Liver (tissue), 8 donors: ENCODE measurements at regions not wholly inside any gene's neighbourhood (a gene's known extent, or its start where the extent isn't known, plus 50 kb on each side); places are given as distances from the start of the nearest gene placed in this dataset.

Source experiments
- DNase-seq: peaks from one replicate; pipeline ENCODE4 v3.0.0-alpha.2; 2017; ENCODE audit warnings: low spot score
- H3K27ac ChIP-seq, 2 donors: one replicate each; pipeline ENCODE4 v1.7.0; 2013; ENCODE audit warnings: inconsistent platforms in 2 of 2, low read length in 2 of 2, control low read depth in 1 of 2, low read depth in 1 of 2, mild to moderate bottlenecking in 1 of 2
- H3K27me3 ChIP-seq, 4 donors: one replicate each; pipeline versions ENCODE4 v1.6.1 to v1.7.0; 2013; ENCODE audit warnings: low read length in 3 of 4, inconsistent platforms in 1 of 4, mild to moderate bottlenecking in 1 of 4, moderate library complexity in 1 of 4; ENCODE audit not compliant: control insufficient read depth in 4 of 4, insufficient read depth in 4 of 4
- H3K36me3 ChIP-seq, 4 donors: one replicate each; pipeline versions ENCODE4 v1.6.1 to v1.7.0; 2013; ENCODE audit warnings: low read length in 3 of 4, mild to moderate bottlenecking in 3 of 4, low read depth in 1 of 4, moderate library complexity in 1 of 4; ENCODE audit not compliant: control insufficient read depth in 4 of 4, insufficient read depth in 3 of 4
- H3K4me1 ChIP-seq, 4 donors: one replicate each; pipeline versions ENCODE4 v1.6.1 to v1.7.0; 2013; ENCODE audit warnings: low read length in 3 of 4, mild to moderate bottlenecking in 3 of 4, moderate library complexity in 1 of 4; ENCODE audit not compliant: control insufficient read depth in 4 of 4, insufficient read depth in 4 of 4
- H3K4me3 ChIP-seq, 3 donors: one replicate each; pipeline versions ENCODE4 v1.6.1 to v1.7.0; 2013; ENCODE audit warnings: low read length in 3 of 3, control low read depth in 1 of 3, low read depth in 1 of 3, mild to moderate bottlenecking in 1 of 3
- H3K9ac ChIP-seq, 2 donors: one replicate each; pipeline ENCODE4 v1.7.0; 2013; ENCODE audit warnings: low read length in 2 of 2, mild to moderate bottlenecking in 2 of 2, moderate library complexity in 2 of 2, control low read depth in 1 of 2, low read depth in 1 of 2
- H3K9me3 ChIP-seq, 4 donors: one replicate each; pipeline versions ENCODE4 v1.6.1 to v1.7.0; 2013; ENCODE audit warnings: low read length in 3 of 4; ENCODE audit not compliant: control insufficient read depth in 4 of 4
- EGR1 ChIP-seq, 2 donors: IDR thresholded peaks; 2 replicates each; pipeline ENCODE4 v1.6.1; 2016 to 2018; ENCODE audit warnings: antibody characterized with exemption in 2 of 2, low read depth in 2 of 2
- FOXA1 ChIP-seq: IDR thresholded peaks from 2 replicates; pipeline ENCODE4 v1.6.1; 2016; ENCODE audit warnings: antibody characterized with exemption
- FOXA2 ChIP-seq: IDR thresholded peaks from 2 replicates; pipeline ENCODE4 v1.6.1; 2016; ENCODE audit warnings: antibody characterized with exemption
- GABPA ChIP-seq, 2 donors: IDR thresholded peaks in 1 of 2; conservative IDR thresholded peaks in 1 of 2; 2 replicates each; pipeline ENCODE4 v1.6.1; 2016; ENCODE audit warnings: antibody characterized with exemption in 2 of 2, mild to moderate bottlenecking in 1 of 2, moderate library complexity in 1 of 2
- HNF4A ChIP-seq, 2 donors: conservative IDR thresholded peaks; 2 replicates each; pipeline ENCODE4 v1.6.1; 2016; ENCODE audit warnings: antibody characterized with exemption in 2 of 2, mild to moderate bottlenecking in 2 of 2
- HNF4G ChIP-seq: IDR thresholded peaks from 2 replicates; pipeline ENCODE4 v1.6.1; 2016; ENCODE audit warnings: antibody characterized with exemption
- JUND ChIP-seq, 2 donors: IDR thresholded peaks; 2 replicates each; pipeline ENCODE4 v1.6.1; 2016; ENCODE audit warnings: antibody characterized with exemption in 2 of 2
- NR2F2 ChIP-seq: IDR thresholded peaks from 2 replicates; pipeline ENCODE4 v1.6.1; 2016; ENCODE audit warnings: antibody characterized with exemption
- RAD21 ChIP-seq, 2 donors: IDR thresholded peaks; 2 replicates each; pipeline ENCODE4 v1.6.1; 2016; ENCODE audit warnings: antibody characterized with exemption in 2 of 2, mild to moderate bottlenecking in 2 of 2
- REST ChIP-seq: IDR thresholded peaks from 2 replicates; pipeline ENCODE4 v1.6.1; 2016; ENCODE audit warnings: antibody characterized with exemption, mild to moderate bottlenecking
- RXRA ChIP-seq, 2 donors: IDR thresholded peaks; 2 replicates each; pipeline ENCODE4 v1.6.1; 2017 to 2018; ENCODE audit warnings: antibody characterized with exemption in 2 of 2, mild to moderate bottlenecking in 1 of 2
- SP1 ChIP-seq: IDR thresholded peaks from 2 replicates; pipeline ENCODE4 v1.6.1; 2018; ENCODE audit warnings: antibody characterized with exemption, mild to moderate bottlenecking
- TAF1 ChIP-seq: conservative IDR thresholded peaks from 2 replicates; pipeline ENCODE4 v1.6.1; 2016; ENCODE audit warnings: antibody characterized with exemption, mild to moderate bottlenecking
- YY1 ChIP-seq: IDR thresholded peaks from 2 replicates; pipeline ENCODE4 v1.6.1; 2016; ENCODE audit warnings: antibody characterized with exemption, mild to moderate bottlenecking
- WGBS: extraction: QIAGEN DNeasy Blood & Tissue Kit; methylation state at CpG from one replicate; pipeline ENCODE4 v1.1.7; 2013; 5-methylcytosine and 5-hydroxymethylcytosine counted together
- TF ChIP-seq, protein P1 (sequence below): IDR thresholded peaks from 2 replicates; pipeline ENCODE4 v1.6.1; 2016; ENCODE audit warnings: antibody characterized with exemption
- TF ChIP-seq, protein P2 (sequence below): IDR thresholded peaks from 2 replicates; pipeline ENCODE4 v1.6.1; 2016; ENCODE audit warnings: antibody characterized with exemption
- TF ChIP-seq, protein P3 (sequence below): fragments of 150-350 bp; IDR thresholded peaks from 2 replicates; pipeline ENCODE4 v1.5.1; 2017; ENCODE audit warnings: improper control_type of control experiment, low read depth, low read length; ENCODE audit not compliant: missing input control
- TF ChIP-seq, protein P4 (sequence below): IDR thresholded peaks from 2 replicates; pipeline ENCODE4 v1.6.1; 2016; ENCODE audit warnings: antibody characterized with exemption
- donor health status: healthy.
- donor health status: healthy.
- donor health status: healthy.
- donor health status: healthy.
- donor health status: healthy.

DNA sequence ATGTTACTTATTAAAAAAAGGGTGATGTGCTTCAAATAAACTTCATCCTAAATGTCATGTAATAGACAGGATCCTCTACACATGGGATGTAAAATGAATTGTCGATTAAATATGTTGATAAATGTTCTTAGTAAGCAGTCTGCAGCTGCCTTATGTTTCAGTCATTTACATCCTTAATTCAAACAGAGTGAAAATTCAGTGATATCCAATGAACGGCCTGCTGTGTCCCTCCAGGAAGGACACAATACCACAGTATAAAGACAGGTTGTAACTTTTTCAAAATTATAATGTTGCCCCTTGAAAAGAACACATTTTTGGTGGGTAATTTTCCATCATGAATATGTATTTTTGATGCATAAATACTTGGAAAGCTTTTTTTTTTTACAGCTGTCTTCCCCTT, 266.5 kb upstream of the SEMA3A start:
- WGBS: 65% methylated on average over 2 of the region's 2 CpGs
- Histone ChIP-seq H3K36me3 (no peaks in the 10 kb centered on the region), H3K4me1 (no peaks in the 10 kb centered on the region), H3K9me3 (no peaks in the 10 kb centered on the region), H3K4me3 (no peak overlapping the region), H3K9ac (no peak overlapping the region), H3K27me3 (no peaks in the 10 kb centered on the region), H3K27ac (no peak overlapping the region)
- TF ChIP-seq, protein P1, sequence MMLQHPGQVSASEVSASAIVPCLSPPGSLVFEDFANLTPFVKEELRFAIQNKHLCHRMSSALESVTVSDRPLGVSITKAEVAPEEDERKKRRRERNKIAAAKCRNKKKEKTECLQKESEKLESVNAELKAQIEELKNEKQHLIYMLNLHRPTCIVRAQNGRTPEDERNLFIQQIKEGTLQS: no peak
- no peak for TF ChIP-seq RAD21 (IDR thresholded peaks at IDR 0.05)
- no peak for TF ChIP-seq NR2F2
- TF ChIP-seq TAF1: no peak
- no peak for TF ChIP-seq RXRA (IDR thresholded peaks at IDR 0.05)
- no peak for TF ChIP-seq SP1
- no peak for TF ChIP-seq JUND (IDR thresholded peaks at IDR 0.05)
- TF ChIP-seq GABPA (IDR thresholded peaks at IDR 0.05 in 1 of 2, conservative IDR thresholded peaks at IDR 0.05 in 1 of 2): no peak
- no peak for TF ChIP-seq HNF4A (conservative IDR thresholded peaks at IDR 0.05)
- no peak for TF ChIP-seq YY1
- TF ChIP-seq FOXA1: no peak
- TF ChIP-seq REST: no peak
- DNase-seq: no peak

- no peak for DNase-seq
- H3K36me3 ChIP-seq: no peaks in the 10 kb centered on the region
- H3K9ac ChIP-seq: no peak overlapping the region
- no peak overlapping the region for H3K4me3 ChIP-seq
- H3K27ac ChIP-seq: no peak overlapping the region
- WGBS: 93% methylated on average over 1 of the region's 1 CpG
- no peaks in the 10 kb centered on the region for H3K27me3 ChIP-seq
- TF ChIP-seq TAF1: no peak
- TF ChIP-seq HNF4A (conservative IDR thresholded peaks at IDR 0.05): no peak
- no peak for TF ChIP-seq EGR1 (IDR thresholded peaks at IDR 0.05; ENCODE audit: low read depth in 2 of 2)
- no peak for TF ChIP-seq SP1
- TF ChIP-seq FOXA1: no peak
- TF ChIP-seq, protein P1: no peak
- TF ChIP-seq, protein P2, sequence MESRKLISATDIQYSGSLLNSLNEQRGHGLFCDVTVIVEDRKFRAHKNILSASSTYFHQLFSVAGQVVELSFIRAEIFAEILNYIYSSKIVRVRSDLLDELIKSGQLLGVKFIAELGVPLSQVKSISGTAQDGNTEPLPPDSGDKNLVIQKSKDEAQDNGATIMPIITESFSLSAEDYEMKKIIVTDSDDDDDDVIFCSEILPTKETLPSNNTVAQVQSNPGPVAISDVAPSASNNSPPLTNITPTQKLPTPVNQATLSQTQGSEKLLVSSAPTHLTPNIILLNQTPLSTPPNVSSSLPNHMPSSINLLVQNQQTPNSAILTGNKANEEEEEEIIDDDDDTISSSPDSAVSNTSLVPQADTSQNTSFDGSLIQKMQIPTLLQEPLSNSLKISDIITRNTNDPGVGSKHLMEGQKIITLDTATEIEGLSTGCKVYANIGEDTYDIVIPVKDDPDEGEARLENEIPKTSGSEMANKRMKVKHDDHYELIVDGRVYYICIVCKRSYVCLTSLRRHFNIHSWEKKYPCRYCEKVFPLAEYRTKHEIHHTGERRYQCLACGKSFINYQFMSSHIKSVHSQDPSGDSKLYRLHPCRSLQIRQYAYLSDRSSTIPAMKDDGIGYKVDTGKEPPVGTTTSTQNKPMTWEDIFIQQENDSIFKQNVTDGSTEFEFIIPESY: no peak
- TF ChIP-seq FOXA2: no peak
- TF ChIP-seq HNF4G: no peak
- no peak for TF ChIP-seq YY1
- no peak for TF ChIP-seq RAD21 (IDR thresholded peaks at IDR 0.05)
- TF ChIP-seq, protein P3, sequence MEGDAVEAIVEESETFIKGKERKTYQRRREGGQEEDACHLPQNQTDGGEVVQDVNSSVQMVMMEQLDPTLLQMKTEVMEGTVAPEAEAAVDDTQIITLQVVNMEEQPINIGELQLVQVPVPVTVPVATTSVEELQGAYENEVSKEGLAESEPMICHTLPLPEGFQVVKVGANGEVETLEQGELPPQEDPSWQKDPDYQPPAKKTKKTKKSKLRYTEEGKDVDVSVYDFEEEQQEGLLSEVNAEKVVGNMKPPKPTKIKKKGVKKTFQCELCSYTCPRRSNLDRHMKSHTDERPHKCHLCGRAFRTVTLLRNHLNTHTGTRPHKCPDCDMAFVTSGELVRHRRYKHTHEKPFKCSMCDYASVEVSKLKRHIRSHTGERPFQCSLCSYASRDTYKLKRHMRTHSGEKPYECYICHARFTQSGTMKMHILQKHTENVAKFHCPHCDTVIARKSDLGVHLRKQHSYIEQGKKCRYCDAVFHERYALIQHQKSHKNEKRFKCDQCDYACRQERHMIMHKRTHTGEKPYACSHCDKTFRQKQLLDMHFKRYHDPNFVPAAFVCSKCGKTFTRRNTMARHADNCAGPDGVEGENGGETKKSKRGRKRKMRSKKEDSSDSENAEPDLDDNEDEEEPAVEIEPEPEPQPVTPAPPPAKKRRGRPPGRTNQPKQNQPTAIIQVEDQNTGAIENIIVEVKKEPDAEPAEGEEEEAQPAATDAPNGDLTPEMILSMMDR: no peak
- TF ChIP-seq JUND (IDR thresholded peaks at IDR 0.05): no peak
- TF ChIP-seq NR2F2: no peak
- TF ChIP-seq GABPA (IDR thresholded peaks at IDR 0.05 in 1 of 2, conservative IDR thresholded peaks at IDR 0.05 in 1 of 2): no peak
- no peak for TF ChIP-seq REST
- TF ChIP-seq RXRA (IDR thresholded peaks at IDR 0.05): no peak
- TF ChIP-seq, protein P4, sequence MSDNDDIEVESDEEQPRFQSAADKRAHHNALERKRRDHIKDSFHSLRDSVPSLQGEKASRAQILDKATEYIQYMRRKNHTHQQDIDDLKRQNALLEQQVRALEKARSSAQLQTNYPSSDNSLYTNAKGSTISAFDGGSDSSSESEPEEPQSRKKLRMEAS: no peak
- H3K4me1 ChIP-seq: no peaks in the 10 kb centered on the region
- no peaks in the 10 kb centered on the region for H3K9me3 ChIP-seq
Measured at GRCh38 chr7:84455788-84456187, 261.2 kb upstream of the SEMA3A start.
